GM18907 (cell line): ENCODE measurements at regions not wholly inside any gene's neighbourhood (a gene's known extent, or its start where the extent isn't known, plus 50 kb on each side); places are given as distances from the start of the nearest gene placed in this dataset.

Source experiments
- ATAC-seq: cut with Tn5 transposase; IDR thresholded peaks from one replicate; pipeline ENCODE4 v1.9.1; 2021; ENCODE audit warnings: mild to moderate bottlenecking, moderate library complexity; ENCODE audit not compliant: unreplicated experiment

- ATAC-seq: no peak
Observed at GRCh38 chr18:75815767-75816166, 388.3 kb upstream of the SMIM21 start.

GRCh38 chr18:75812761-75813160 is 385.3 kb upstream of the SMIM21 start:
- ATAC-seq: no peak

GRCh38 chr18:75810961-75811551 is 383.6 kb upstream of the SMIM21 start:
- ATAC-seq: no peak

GRCh38 chr18:75810516-75810915 is 383.0 kb upstream of the SMIM21 start:
- no peak for ATAC-seq

- no peak for ATAC-seq
Observed at GRCh38 chr18:75809926-75810255, 382.4 kb upstream of the SMIM21 start.

- ATAC-seq: no peak
Observed at GRCh38 chr18:75809151-75809925, 381.8 kb upstream of the SMIM21 start.

- ATAC-seq: no peak
Observed at GRCh38 chr18:75805265-75805664, 377.8 kb upstream of the SMIM21 start.

GRCh38 chr18:75802681-75803080 is 375.2 kb upstream of the SMIM21 start:
- ATAC-seq: no peak

- no peak for ATAC-seq
Observed at GRCh38 chr18:75801178-75801577, 373.7 kb upstream of the SMIM21 start.

- ATAC-seq: no peak
Observed at GRCh38 chr18:75800331-75800648, 372.8 kb upstream of the SMIM21 start.

GRCh38 chr18:75799449-75800330 is 372.2 kb upstream of the SMIM21 start:
- no peak for ATAC-seq

- no peak for ATAC-seq
Observed at GRCh38 chr18:75797046-75797445, 369.5 kb upstream of the SMIM21 start.

GRCh38 chr18:75790796-75791195 is 363.3 kb upstream of the SMIM21 start:
- ATAC-seq: no peak

- no peak for ATAC-seq
Observed at GRCh38 chr18:75790111-75790510, 362.6 kb upstream of the SMIM21 start.

- no peak for ATAC-seq
Observed at GRCh38 chr18:75785834-75786233, 358.3 kb upstream of the SMIM21 start.

GRCh38 chr18:75785206-75785605 is 357.7 kb upstream of the SMIM21 start:
- no peak for ATAC-seq

- ATAC-seq: no peak
Observed at GRCh38 chr18:75784390-75784789, 356.9 kb upstream of the SMIM21 start.

GRCh38 chr18:75783566-75784281 is 356.2 kb upstream of the SMIM21 start:
- no peak for ATAC-seq

- ATAC-seq: no peak
Observed at GRCh38 chr18:75782826-75783225, 355.3 kb upstream of the SMIM21 start.

- no peak for ATAC-seq
Observed at GRCh38 chr18:75782204-75782603, 354.7 kb upstream of the SMIM21 start.

- ATAC-seq: no peak
Observed at GRCh38 chr18:75779910-75780309, 352.4 kb upstream of the SMIM21 start.
